UCSD-AML1 (cell line): ENCODE measurements at regions not wholly inside any gene's neighbourhood (a gene's known extent, or its start where the extent isn't known, plus 50 kb on each side); places are given as distances from the start of the nearest gene placed in this dataset.

Experiments used
- DNase-seq: peaks from one replicate; lab custom pipeline; 2025; ENCODE audit not compliant: unreplicated experiment; lab: John Stamatoyannopoulos, UW

GRCh38 chr1:104456724-104457123 lies 707.0 kb downstream of the AMY1C start:
- no peak for DNase-seq

- no peak for DNase-seq
These were observed 710.2 kb downstream of the AMY1C start for GRCh38 chr1:104459886-104460285.

GRCh38 chr1:104460880-104461279 lies 711.2 kb downstream of the AMY1C start:
- no peak for DNase-seq

- no peak for DNase-seq
These were observed 713.5 kb downstream of the AMY1C start for GRCh38 chr1:104463126-104463697.

GRCh38 chr1:104466068-104466467 lies 716.4 kb downstream of the AMY1C start:
- DNase-seq, result no peak

DNA sequence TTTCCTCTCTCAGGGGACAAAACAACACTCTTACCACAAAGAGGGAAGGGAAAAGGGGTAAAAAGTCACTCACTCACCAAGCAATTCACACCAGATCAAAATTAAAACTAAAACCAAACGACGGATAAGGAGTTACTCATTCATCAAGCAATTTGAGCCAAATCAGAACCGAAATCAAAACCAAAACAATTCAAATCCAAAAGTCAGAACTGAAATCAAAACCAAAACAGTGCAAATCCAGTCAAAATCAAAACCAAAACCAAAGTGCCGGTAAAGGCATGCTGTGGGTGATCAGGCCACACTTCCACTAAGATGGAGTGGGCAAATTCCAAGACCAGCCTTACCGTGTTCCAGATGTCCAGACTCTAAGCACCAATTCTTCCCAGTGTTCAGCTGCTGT lies 717.9 kb downstream of the AMY1C start:
- no peak for DNase-seq

DNA sequence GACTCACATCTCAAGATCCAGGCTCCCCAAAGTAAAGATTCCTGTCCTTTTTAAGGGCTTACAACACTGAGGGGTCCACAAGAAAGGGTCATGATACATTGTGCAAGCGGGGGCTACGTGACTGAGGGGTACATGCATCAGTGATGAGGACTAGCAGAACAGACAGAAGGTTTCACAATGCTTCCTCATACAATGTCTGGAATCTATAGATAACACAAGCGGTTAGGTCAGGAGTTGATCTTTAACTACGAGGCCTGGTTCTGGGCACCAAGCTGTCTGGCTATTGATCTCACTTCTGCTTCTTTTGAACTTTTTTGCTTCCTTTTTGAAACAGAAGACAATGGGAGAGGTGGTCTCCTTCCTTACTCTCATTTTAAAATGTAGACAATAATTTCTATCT lies 718.6 kb downstream of the AMY1C start:
- no peak for DNase-seq

GRCh38 chr1:104476126-104476525 lies 726.4 kb downstream of the AMY1C start:
- no peak for DNase-seq

DNA sequence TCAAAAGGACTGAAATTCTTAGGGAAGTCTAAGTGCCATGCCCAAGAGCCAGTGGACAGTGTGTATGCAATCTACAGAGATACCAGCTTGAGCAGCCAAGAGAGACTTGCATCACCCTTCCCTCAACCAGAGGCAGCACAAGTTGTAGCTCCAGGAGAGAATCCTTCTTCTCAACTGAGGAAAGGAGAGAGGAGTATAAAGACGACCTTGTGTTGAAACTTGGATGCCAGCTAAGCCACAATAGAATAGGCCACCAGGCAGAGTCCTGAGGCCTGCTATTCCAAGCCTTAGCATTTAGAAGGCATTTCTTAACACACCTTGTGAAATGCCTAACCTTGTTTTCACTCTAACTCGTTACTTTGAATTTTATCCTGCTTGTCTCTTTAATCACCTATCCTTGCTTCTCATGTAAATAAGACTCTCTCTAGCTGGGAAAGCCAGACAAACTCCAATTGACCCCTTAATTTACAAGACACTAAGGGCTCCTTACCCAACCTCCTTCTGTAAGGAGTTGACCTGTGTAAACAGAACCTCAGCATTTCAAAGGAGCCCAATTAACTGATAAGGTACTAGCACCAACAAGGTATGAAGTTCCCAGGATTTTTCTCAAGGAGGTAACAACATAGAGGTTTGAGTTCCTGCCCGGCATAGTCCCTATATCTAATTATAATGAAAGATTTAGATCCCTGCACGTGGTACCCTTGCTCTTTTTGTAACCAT lies 738.8 kb downstream of the AMY1C start:
- no peak for DNase-seq

GRCh38 chr1:104526158-104526795 lies 776.6 kb downstream of the AMY1C start:
- no peak for DNase-seq

- DNase-seq, result no peak
These were observed 782.3 kb downstream of the AMY1C start for GRCh38 chr1:104531990-104532389.

DNA sequence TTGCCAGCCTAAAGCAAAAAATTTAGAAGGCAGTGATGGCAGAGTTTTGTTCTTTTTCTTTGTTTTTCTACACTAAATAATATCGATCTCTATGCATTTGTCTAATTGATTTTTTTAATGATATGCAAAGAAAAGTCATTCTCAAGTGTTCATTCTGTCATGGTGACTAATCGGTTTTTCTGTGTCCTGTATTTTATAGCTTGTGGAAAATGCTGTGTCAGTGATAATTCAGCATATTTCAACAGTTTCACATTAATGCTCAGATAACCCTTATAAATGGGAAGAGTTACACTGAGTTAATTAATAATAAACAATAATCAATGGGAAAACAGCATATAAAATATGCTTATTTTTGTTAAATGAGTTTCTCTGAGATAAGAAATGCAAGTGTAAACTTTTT lies 824.9 kb downstream of the AMY1C start:
- no peak for DNase-seq

GRCh38 chr1:104592926-104593325 lies 843.2 kb downstream of the AMY1C start:
- DNase-seq, result no peak

DNA sequence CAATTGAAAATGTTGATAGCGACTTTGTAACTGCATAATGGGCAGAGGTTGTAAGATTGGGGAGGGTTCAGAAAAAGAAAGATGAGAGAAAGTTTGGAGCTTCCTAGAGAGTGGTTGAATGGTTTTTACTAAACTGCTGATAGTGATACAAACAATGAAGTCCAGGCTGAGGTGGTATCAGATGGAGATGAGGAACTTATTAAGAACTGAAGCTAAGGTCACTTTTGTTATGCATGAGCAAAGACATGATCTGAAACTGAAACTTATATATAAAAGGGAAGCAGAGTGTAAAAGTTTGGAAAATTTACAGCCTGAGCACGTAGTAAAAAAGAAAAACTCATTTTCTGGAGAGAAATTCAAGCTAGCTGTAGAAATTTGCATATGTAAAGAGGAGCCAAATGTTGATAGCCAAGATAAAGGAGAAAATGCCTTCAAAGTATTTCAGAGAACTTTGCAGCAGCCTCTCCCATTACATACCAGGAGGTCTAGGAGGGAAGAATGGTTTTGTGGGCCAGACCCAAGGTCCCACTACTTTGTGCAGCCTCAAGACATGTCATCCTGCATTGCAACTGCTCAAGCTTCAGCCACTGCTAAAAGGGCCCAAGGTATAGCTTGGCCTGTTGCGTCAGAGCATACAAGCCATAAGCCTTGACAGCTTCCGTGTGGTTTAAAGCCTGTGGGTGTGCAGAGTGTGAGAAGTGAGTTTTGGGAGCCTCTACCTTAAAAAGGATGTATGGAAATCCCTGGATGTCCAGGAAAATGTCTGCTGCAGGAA lies 843.9 kb downstream of the AMY1C start:
- DNase-seq, result no peak

GRCh38 chr1:104617474-104617873 lies 867.8 kb downstream of the AMY1C start:
- DNase-seq, result no peak

DNA sequence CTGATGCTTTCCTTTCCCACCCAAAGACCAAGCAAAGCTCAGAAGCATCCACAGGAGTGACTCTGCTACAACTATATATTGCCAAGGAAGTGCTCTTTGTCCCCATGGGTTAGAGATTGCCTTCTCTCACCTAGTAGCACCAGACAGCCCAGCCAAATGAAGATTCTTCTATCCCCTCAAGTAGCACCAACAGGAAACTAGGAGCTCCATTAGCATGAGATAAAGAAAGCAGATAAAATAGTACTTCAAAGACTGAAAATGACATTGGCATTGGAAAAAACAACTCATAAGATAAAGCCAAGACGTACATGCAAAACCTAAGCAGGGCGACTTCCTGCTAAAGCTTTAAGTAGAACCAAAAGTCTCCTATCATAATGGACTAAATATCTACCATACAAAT lies 871.5 kb downstream of the AMY1C start:
- no peak for DNase-seq

- no peak for DNase-seq
These were observed 874.8 kb downstream of the AMY1C start for GRCh38 chr1:104624538-104624937.

- no peak for DNase-seq
These were observed 879.9 kb downstream of the AMY1C start for GRCh38 chr1:104629589-104629988.

DNA sequence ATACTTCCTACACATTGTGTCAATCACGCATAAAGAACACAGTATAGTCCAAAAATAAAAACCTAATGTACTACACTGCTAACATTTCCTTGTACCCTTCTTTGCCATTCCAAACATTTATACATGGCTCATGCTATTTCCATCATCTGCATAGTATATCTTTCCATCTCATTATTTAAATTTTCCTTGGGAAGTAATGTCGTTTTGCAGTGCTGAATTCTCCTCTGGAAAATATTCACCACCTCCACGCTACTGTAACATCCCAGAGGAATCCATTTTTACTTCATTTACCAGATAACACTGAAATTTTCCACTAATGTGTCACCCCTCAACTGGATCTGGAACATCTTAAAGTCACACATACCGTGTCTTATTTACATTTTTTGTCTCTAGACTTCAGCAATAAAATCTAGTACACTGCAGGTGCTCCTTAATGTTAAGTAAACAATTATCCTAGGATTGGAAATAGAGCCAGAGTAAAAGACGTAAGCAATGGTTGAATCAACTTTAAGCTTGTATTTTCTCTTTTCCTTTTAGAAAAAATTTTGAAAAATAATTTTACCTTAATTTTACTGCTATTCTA lies 881.0 kb downstream of the AMY1C start:
- DNase-seq, result no peak

DNA sequence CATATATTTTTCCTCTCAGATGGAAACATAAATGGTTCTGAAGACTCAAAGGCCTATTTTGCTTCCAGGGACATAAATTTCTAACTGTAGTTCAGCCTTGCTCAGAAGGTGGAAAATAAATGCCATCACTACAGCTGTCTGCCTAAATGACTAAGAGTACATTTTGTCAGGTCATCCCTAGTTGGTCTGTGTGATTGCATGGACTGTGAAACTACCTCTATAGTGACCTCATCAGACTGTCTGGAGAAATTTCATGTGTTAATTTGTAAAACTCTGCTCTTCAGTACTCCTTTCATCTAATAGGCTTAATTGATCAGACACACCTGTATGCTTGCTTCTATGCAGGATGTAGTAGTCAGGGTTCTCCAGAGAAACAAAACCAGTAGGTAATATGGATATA lies 886.9 kb downstream of the AMY1C start:
- no peak for DNase-seq

- no peak for DNase-seq
These were observed 896.5 kb downstream of the AMY1C start for GRCh38 chr1:104646233-104646632.
